ENCODE measurements at regions not wholly inside any gene's neighbourhood (a gene's known extent, or its start where the extent isn't known, plus 50 kb on each side); places are given as distances from the start of the nearest gene placed in this dataset.
A peak's percentile ranks its signal among the peaks of the same experiment; 100 is the strongest.

DNA sequence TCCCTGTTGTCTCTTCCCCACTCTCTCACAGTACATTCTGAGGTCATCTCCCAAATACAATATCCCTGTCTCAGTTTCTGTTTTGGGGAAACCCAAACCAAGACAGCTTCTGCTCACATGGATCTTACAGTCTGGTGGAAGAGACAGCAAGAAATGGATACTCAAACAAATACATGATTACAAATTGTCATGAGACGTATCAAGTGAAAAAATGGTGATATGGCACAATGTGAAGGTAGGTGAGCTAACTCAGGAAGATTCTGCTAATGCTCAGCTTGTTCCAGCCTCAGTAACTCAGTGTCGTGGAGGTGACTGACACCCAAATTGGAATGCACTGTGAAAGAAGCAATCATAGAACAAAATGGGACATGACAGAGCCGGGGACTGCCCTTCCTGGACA is 68.3 kb downstream of the CHST1 start:
- DNase-seq = no peak

GRCh38 chr11:45596571-45596970 is 68.9 kb downstream of the CHST1 start:
- DNase-seq = no peak

DNA sequence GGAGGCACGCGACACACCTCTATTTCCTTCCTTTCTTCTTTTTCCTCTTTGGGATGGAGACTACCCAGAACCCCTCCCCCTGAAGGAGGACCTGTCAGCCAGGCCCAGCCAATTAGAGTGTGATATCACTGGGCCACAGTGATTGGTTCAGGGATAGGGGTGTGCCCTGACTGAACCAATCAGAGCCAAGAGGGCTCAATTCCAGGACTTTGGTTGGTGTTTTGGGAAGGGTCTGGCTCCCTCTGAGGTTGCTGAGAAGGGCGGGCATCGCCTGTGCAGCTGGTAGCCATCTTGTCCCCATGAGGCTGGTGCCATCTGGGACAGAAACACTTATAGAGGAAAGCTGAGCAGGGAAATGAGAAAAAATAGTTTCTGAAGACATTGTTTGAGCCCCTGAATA is 71.4 kb downstream of the CHST1 start:
- no peak for DNase-seq

GRCh38 chr11:45592636-45593035 is 72.8 kb downstream of the CHST1 start:
- no peak for DNase-seq

DNA sequence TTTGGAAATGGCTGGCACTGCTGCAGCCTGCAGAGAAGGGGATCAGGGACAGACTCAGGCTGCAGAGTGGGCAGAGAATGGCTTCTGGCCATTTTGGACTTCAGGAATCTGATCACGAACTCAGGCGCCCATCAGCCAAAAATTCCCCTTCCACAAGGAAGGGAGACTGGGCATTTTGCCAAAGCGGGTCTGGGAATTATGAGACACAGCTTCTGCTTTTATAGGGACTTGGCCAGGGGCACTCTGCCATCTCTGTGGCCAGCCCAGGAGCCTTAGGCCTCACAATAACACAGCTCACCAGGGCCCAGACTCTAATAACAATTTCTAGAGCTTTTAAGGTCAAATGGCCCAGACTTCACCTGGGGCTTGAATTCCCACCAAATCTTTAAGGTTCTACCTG is 74.7 kb downstream of the CHST1 start:
- DNase-seq = no peak

- no peak for DNase-seq
These were observed 80.2 kb downstream of the CHST1 start for GRCh38 chr11:45585205-45585604.

DNA sequence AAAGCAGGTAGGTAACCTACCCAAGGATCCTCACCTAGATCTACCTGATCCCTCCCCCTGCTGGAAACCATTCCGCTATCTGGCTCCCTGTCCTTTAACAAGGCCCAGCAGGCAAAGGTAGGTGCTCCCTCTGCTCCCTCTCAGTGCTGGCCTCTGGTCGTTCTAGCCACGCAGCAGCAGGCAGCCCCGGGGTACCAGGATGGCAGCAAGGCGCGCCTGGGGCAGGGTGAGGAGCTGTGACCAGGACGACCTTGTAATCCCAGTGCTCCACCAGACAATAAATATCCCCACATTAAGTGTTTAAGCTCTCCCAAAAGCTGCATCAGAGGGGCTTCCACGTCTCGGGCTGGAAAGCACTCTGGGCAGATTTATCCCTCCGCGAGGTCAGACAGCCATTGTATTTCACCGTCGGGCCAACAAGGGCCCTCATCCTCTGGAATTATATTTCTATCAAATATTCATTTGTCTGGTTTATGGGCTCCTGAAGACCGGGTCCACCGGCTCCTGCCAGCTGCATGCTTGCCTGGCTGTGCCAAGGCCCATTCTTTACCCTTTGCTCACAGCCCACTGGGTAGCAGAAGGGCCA is 81.3 kb downstream of the CHST1 start:
- no peak for DNase-seq

DNA sequence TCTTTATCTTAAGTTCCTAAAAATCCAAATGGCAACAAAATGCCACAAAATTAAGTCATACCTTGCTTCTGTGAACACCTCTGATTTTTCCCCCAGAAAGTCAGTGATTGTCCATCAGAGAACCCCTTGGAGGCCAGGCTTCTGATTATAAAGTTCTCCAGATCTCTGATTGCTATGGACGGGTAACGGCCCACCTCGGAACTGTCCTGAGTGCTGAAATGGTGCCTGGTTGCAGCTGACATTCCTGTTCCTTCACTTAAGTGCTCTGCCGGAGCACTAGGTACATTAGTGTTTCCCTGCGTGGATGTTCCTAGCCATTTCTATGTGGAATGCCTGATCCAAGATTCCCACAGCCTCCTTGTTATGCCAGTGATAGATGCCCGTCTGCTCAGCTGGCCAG is 85.0 kb downstream of the CHST1 start:
- peak; percentile 33 for DNase-seq

GRCh38 chr11:45578316-45578715 is 87.1 kb downstream of the CHST1 start:
- no peak for DNase-seq

DNA sequence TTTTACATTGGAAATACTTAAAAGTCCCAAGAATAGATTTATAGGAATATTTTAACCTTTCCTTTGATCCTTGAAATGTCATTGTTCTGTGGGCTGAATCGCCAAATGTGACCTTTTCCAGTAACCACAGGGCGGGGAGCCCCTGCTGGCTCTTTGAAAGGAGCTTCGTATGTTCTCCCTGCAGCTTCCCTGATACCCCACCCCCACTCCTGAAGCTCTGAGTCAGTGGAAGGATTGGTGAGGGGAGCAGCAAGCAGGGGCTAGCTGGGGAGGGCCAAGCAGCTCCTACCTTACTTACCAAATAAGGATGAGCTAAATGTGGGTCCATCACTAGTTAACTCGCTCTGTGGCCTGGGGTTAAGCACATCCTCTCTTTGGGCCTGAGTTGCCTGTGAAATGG is 87.7 kb downstream of the CHST1 start:
- DNase-seq = no peak

GRCh38 chr11:45576461-45577215 is 88.8 kb downstream of the CHST1 start:
- no peak for DNase-seq

- DNase-seq = no peak
These were observed 91.7 kb downstream of the CHST1 start for GRCh38 chr11:45573728-45574127.

- DNase-seq = no peak
These were observed 92.9 kb downstream of the CHST1 start for GRCh38 chr11:45572354-45573123.

DNA sequence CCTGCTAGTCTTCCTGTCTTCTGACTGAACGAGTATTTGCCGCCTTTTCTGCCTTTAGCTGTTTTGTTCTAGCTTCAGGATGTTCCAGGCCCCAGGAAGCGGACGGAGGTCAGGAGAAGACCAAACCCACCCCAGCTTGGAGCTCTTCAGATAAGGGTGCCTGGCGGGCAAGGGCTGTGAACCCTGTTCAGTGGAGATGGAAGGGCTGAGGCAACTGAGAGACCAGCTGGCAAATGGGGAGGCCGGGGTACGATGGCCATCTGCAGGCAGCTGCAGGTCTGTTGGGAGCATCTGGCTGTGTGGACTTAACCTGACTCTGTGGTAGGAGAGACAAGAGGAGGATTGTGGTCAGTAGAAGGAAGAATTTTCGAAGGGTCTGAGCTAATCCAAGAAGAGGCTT is 95.6 kb downstream of the CHST1 start:
- DNase-seq = no peak

GRCh38 chr11:45568049-45568448 is 97.4 kb downstream of the CHST1 start:
- peak; percentile 52 for DNase-seq

- DNase-seq = no peak
These were observed 99.9 kb downstream of the CHST1 start for GRCh38 chr11:45565446-45565988.

- no peak for DNase-seq
These were observed 101.6 kb downstream of the CHST1 start for GRCh38 chr11:45563810-45564209.

- DNase-seq = no peak
These were observed 102.3 kb downstream of the CHST1 start for GRCh38 chr11:45563171-45563570.

DNA sequence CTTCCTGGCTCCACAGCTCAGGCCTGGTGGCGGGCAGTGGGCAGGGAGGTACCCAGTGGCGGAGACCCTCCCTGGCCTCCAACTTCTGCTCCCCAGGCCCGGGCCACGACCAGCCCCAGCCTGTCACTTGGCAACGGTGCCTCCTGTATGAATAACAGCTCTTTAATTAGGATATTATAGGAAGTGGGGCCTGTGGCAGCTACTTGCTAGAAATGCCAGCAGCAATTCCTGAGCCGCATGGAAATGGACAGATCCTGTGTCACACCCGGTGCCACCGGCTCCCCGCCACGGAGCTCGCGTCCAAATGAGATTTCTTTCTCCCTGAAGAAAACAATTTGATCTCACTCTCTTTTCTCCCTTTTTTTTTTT is 104.5 kb downstream of the CHST1 start:
- no peak for DNase-seq

GRCh38 chr11:45560155-45560912 is 105.1 kb downstream of the CHST1 start:
- peak; percentile 31 for DNase-seq

- no peak for DNase-seq
These were observed 108.3 kb downstream of the CHST1 start for GRCh38 chr11:45556851-45557707.

Measured in hindlimb muscle (tissue), 1 donor.